C4-2B (cell line): ENCODE measurements at regions not wholly inside any gene's neighbourhood (a gene's known extent, or its start where the extent isn't known, plus 50 kb on each side); places are given as distances from the start of the nearest gene placed in this dataset.

Experiments used
- H3K27ac ChIP-seq: fragments of 450-650 bp; 2 replicates; pipeline ENCODE4 v1.5.1; 2017
- ZFX ChIP-seq: fragments of 450-650 bp; IDR thresholded peaks from 2 replicates; pipeline ENCODE4 v1.6.1; 2017
- TF ChIP-seq, protein P1 (sequence below): fragments of 450-650 bp; conservative IDR thresholded peaks from 2 replicates; pipeline ENCODE4 v1.5.1; 2017; ENCODE audit warnings: mild to moderate bottlenecking

DNA sequence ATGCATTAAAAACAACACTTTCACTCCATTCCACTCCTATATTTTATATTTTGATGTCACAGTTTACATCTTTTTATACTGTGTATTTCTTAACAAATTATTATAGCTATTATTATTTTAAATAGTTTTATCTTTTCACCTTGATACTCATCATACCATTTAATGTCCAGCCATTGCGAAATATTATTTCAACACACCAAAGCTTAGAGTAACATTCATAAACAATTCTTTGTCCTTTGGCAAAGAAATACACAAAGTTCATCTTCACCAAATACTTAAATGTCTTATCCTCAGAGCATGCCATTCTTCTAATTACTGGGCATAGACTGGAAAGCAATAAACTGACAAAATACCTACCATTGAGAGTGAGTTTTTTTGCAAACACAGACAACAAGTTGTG, 1963.4 kb upstream of the FLRT2 start:
- TF ChIP-seq, protein P1, sequence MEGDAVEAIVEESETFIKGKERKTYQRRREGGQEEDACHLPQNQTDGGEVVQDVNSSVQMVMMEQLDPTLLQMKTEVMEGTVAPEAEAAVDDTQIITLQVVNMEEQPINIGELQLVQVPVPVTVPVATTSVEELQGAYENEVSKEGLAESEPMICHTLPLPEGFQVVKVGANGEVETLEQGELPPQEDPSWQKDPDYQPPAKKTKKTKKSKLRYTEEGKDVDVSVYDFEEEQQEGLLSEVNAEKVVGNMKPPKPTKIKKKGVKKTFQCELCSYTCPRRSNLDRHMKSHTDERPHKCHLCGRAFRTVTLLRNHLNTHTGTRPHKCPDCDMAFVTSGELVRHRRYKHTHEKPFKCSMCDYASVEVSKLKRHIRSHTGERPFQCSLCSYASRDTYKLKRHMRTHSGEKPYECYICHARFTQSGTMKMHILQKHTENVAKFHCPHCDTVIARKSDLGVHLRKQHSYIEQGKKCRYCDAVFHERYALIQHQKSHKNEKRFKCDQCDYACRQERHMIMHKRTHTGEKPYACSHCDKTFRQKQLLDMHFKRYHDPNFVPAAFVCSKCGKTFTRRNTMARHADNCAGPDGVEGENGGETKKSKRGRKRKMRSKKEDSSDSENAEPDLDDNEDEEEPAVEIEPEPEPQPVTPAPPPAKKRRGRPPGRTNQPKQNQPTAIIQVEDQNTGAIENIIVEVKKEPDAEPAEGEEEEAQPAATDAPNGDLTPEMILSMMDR = no peak
- no peak for TF ChIP-seq ZFX
- H3K27ac ChIP-seq = no peak overlapping the region

DNA sequence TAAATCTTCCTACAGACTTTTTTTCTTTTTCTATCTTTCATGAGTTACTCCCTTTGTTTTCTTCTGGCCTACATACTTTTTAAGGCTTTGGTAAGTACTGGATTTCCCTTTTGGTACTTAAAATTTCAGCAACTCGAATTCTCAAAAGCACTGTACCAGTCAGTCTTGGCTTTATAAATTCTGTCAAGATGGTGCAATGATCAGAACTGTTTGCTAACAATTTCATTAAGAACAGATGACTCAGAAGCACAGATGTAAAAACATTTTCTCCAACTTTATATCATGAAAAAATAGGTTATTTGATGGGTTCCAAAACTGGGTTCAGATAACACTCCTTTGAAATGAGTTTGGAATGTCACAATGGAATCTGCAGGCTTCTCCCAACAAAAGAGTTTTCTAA, 1961.8 kb upstream of the FLRT2 start:
- H3K27ac ChIP-seq = no peak overlapping the region
- TF ChIP-seq, protein P1 = no peak
- TF ChIP-seq ZFX = no peak

- no peak overlapping the region for H3K27ac ChIP-seq
- TF ChIP-seq, protein P1 = no peak
- no peak for TF ChIP-seq ZFX
Measured at GRCh38 chr14:83575301-83575700, 1954.6 kb upstream of the FLRT2 start.

DNA sequence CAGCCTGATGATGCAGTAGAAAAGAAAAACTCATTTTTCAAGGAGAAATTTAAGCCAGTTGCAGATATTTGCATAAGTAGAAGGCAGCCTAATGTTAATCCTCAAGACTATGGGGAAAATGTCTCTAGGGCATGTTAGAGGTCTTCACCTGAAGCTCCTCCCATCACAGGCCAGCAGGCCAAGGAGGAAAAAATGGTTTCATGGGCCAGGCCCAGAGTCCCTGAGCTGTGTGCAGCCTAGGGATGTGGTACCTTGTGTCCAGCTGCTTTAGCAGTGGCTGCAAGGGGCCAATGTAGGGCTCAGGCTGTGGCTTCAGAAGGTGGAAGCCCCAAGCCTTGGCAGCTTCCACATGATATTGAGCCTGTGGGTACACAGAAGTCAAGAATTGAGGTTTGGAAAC, 1946.7 kb upstream of the FLRT2 start:
- TF ChIP-seq ZFX = no peak
- TF ChIP-seq, protein P1 = no peak
- H3K27ac ChIP-seq = no peak overlapping the region

DNA sequence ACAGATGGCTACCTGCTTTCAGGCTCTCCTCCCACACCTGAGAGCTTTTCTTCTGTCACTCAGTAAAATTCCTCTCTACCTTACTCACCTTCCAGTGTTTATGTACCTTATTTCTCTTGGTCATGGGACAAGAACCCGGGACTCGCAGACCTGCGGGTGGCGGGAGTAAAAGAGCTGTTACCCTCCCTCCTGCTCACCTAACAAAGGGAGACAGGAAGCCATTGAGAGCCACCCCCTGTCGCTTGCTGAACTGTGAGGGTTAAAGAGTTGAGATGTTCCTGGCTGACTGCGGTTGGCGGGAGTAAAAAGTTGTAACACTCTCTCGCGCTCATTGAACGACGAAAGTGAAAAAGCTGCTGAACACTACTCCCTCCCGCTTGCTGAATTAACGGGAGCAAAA, 1935.1 kb upstream of the FLRT2 start:
- TF ChIP-seq, protein P1 = no peak
- no peak for TF ChIP-seq ZFX

DNA sequence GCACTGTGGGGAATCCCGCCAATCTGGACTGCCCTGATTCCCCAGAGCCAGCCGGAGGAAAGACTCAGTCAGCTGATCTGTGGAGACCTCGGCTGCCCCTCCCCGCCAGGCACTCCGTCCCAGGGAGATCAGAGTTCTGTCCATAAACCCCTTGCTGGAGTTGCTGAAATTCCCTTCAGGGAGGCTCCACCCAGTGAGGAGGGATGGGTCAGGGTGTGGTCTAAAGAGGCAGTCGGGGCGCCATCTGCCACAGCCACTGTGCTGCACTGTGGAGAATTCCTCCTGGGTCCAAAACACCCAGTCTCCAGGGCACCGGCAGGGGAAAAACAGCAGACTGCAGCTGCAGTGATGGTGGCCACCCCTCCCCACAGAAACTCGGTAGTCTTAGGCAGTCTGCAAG, 1922.3 kb upstream of the FLRT2 start:
- no peak overlapping the region for H3K27ac ChIP-seq
- TF ChIP-seq, protein P1 = no peak
- TF ChIP-seq ZFX = no peak

More for the DNA sequence above, 1935.1 kb upstream of the FLRT2 start:
- no peak overlapping the region for H3K27ac ChIP-seq

- no peak for TF ChIP-seq ZFX
- TF ChIP-seq, protein P1 = no peak
Measured at GRCh38 chr14:83611491-83611890, 1918.5 kb upstream of the FLRT2 start.

More at GRCh38 chr14:83611491-83611890, 1918.5 kb upstream of the FLRT2 start:
- no peak overlapping the region for H3K27ac ChIP-seq
